HepG2 (cell line): ENCODE measurements at regions not wholly inside any gene's neighbourhood (a gene's known extent, or its start where the extent isn't known, plus 50 kb on each side); places are given as distances from the start of the nearest gene placed in this dataset.

ENCODE experiments used
- ATAC-seq: fragments of 200-7000 bp; cut with Tn5 transposase; 3 replicates; pipeline ENCODE4 v1.9.1; 2020; ENCODE audit warnings: mild to moderate bottlenecking, moderate library complexity
- BruUV-seq: library from RNA; stranded (reverse); fragments of 400-500 nt; replicated peaks from 2 replicates; lab custom pipeline; 2021; lab: Mats Ljungman, UMichigan
- CTCF ChIA-PET: fragments of 300-600 bp; formaldehyde crosslinking; extraction: SDS; loops from one replicate; lab custom pipeline; 2021; ENCODE audit warnings: low total read pairs, inconsistent platforms, low intra/inter-chr PET ratio; lab: Yijun Ruan, JAX
- POLR2A ChIA-PET: fragments of 350-600 bp; sonication (Branson Sonifier 250); formaldehyde crosslinking; loops from one replicate; lab custom pipeline; 2020; ENCODE audit warnings: antibody characterized with exemption, inconsistent platforms; lab: Yijun Ruan, JAX
- DNase-seq: peaks from one replicate; pipeline ENCODE4 v3.0.0-alpha.2; 2015; ENCODE audit warnings: low spot score
- FAIRE-seq: peaks from 3 replicates; lab custom pipeline; 2011; peaks lifted over from hg19 to GRCh38; lab: Jason Lieb, UNC
- H2AFZ ChIP-seq: one replicate; pipeline ENCODE4 v1.6.1; 2011; ENCODE audit warnings: low read length, inconsistent platforms
- H3K27ac ChIP-seq: fragments of 300-600 bp; 3 replicates; pipeline ENCODE4 v1.8.0; 2011; ENCODE audit warnings: mixed run types, mild to moderate bottlenecking, mixed read lengths, low read length, inconsistent platforms; ENCODE audit not compliant: insufficient read depth; ENCODE audit errors: extremely low read length
- H3K27me3 ChIP-seq, 2 experiments: fragments of 200-600 bp in 1 of 2; 2 replicates in 1 of 2; 3 replicates in 1 of 2; pipeline versions ENCODE4 v1.6.0 to v1.8.0; 2011; ENCODE audit warnings: low read length in 2 of 2, mild to moderate bottlenecking in 2 of 2, moderate library complexity in 2 of 2, inconsistent platforms in 1 of 2; ENCODE audit not compliant: insufficient read depth in 2 of 2, control insufficient read depth in 1 of 2
- H3K36me3 ChIP-seq, 2 experiments: fragments of 200-600 bp in 1 of 2; replicated peaks in 1 of 2; 2 replicates in 1 of 2; 3 replicates in 1 of 2; pipeline versions ENCODE4 v1.5.1 to v1.8.0; 2011; ENCODE audit warnings: low read length in 2 of 2, inconsistent platforms in 1 of 2; ENCODE audit not compliant: insufficient read depth in 2 of 2, control insufficient read depth in 1 of 2
- H3K4me1 ChIP-seq: 2 replicates; pipeline ENCODE4 v1.5.1; 2012; ENCODE audit warnings: low read length, inconsistent platforms; ENCODE audit not compliant: insufficient read depth
- H3K4me2 ChIP-seq: 2 replicates; pipeline ENCODE4 v1.6.0; 2011; ENCODE audit warnings: low read depth, low read length, inconsistent platforms
- H3K4me3 ChIP-seq, 3 experiments: fragments of 200-600 bp in 1 of 3; sonication (generic), shearing (Covaris generic) in 1 of 3; replicated peaks in 1 of 3; 2 replicates each; pipeline ENCODE4 v1.5.1; 2011 to 2016; ENCODE audit warnings: low read length in 3 of 3, inconsistent platforms in 2 of 3, low read depth in 2 of 3, mild to moderate bottlenecking in 2 of 3, control low read depth in 1 of 3, mixed read lengths in 1 of 3; ENCODE audit not compliant: insufficient read depth in 1 of 3
- H3K79me2 ChIP-seq: one replicate; pipeline ENCODE4 v1.6.1; 2011; ENCODE audit warnings: low read length, inconsistent platforms; ENCODE audit not compliant: insufficient read depth
- H3K9ac ChIP-seq: 2 replicates; pipeline ENCODE4 v1.6.0; 2011; ENCODE audit warnings: mild to moderate bottlenecking, low read depth, low read length, inconsistent platforms; ENCODE audit not compliant: insufficient read depth
- H3K9me3 ChIP-seq: 2 replicates; pipeline ENCODE4 v1.5.1; 2012; ENCODE audit warnings: mild to moderate bottlenecking, low read length
- H4K20me1 ChIP-seq: 2 replicates; pipeline ENCODE4 v1.6.0; 2011; ENCODE audit warnings: inconsistent platforms, mild to moderate bottlenecking, low read length, moderate library complexity; ENCODE audit not compliant: insufficient read depth
- GABPA ChIP-seq, 2 experiments: IDR thresholded peaks; 2 replicates each; pipeline ENCODE4 v1.6.1; 2011 to 2016; ENCODE audit warnings: low read depth in 2 of 2, low read length in 1 of 2, missing biosample characterization in 1 of 2, missing genetic modification characterization in 1 of 2
- HNRNPLL ChIP-seq: fragments of 200-400 bp; formaldehyde crosslinking; IDR thresholded peaks from 2 replicates; pipeline ENCODE4 v1.6.1; 2017; ENCODE audit warnings: mild to moderate bottlenecking, low read depth, low read length; ENCODE audit not compliant: poor library complexity, severe bottlenecking
- KMT2B ChIP-seq: IDR thresholded peaks from 2 replicates; pipeline ENCODE4 v1.6.1; 2016; ENCODE audit warnings: missing genetic modification reagents, missing compliant biosample characterization
- SRF ChIP-seq: IDR thresholded peaks from 2 replicates; pipeline ENCODE4 v1.6.1; 2011; ENCODE audit warnings: mild to moderate bottlenecking, low read depth, low read length, moderate library complexity
- ZNF335 ChIP-seq: sonication (generic); formaldehyde crosslinking; IDR thresholded peaks from 2 replicates; pipeline ENCODE4 v1.4.0; 2020; ENCODE audit warnings: missing genetic modification reagents
- ZNF883 ChIP-seq: sonication (generic); formaldehyde crosslinking; IDR thresholded peaks from 2 replicates; pipeline ENCODE4 v1.5.1; 2020; ENCODE audit warnings: mild to moderate bottlenecking, missing genetic modification reagents; ENCODE audit errors: not compliant biosample characterization
- in situ Hi-C: cut with HindIII; loops from 2 replicates; pipeline ENCODE4 v1.10.0; 2017; ENCODE audit warnings: low pct_unique_long_range_greater_than_20kb; ENCODE audit not compliant: extremely low pct_ligation_motif_present
- intact Hi-C: fragments of 100-400 bp; cut with micrococcal nuclease; formaldehyde crosslinking; loops from one replicate; pipeline ENCODE4 v1.10.0; 2022; ENCODE audit not compliant: unreplicated experiment
- TF ChIP-seq, protein P1 (sequence below): IDR thresholded peaks from 2 replicates; pipeline ENCODE4 v1.6.1; 2016; ENCODE audit warnings: low read depth
- TF ChIP-seq, protein P2 (sequence below), 2 experiments: IDR thresholded peaks; 2 replicates each; pipeline ENCODE4 v1.6.1; 2011 to 2012; ENCODE audit warnings: low read length in 2 of 2, borderline replicate concordance in 1 of 2, low read depth in 1 of 2, mild to moderate bottlenecking in 1 of 2, moderate library complexity in 1 of 2
- TF ChIP-seq, protein P3 (sequence below): sonication (generic); formaldehyde crosslinking; IDR thresholded peaks from 2 replicates; pipeline ENCODE4 v1.4.0; 2020; ENCODE audit warnings: missing genetic modification reagents, borderline replicate concordance

DNA sequence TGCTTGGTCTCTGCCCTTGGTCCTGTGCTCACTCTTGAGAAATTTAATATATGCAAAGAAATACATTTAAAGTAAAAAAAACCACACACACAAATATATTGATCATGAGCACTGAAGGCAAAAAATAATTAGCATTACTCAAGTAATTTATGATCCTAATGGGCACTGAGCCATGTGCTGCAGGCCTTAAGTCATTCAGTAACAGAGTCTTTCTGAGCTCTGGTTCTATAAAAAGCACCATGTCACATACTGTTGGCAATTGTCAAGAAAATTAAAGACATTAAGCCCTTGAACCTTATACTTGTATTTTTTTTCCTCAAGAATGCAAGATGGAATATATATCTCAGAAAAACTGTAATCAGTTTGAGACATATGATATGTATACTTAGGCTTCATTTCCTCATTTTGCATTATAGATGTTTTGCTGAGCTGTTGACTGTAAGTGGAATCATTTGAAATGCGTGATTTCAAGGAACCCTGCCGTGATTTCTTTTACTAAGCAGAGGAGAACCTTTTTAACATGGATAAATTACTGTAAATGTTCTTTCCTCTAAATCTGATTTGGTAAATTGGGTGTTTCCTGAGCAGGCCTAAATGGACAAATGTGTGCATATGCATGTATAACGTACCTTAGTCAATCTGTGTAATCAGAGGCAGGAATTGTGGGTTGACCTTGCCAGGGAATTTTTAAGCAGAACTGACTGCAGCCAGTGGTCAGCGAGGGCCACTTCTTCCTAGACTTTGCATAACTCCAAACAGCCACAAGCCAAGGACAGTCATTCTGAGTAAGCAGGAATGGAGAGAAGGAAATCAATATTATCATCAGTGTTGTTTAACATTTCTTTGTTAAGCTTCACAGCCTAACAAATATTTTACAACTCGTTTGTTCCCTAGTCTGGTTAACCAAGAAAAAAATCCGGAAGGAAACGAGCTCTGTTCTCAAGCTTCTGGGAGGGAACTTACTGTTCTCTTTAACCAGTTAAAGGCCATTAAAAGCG, 191.5 kb upstream of the ATP5MC3 start (continued):
- TF ChIP-seq SRF, result no peak
- TF ChIP-seq, protein P1, sequence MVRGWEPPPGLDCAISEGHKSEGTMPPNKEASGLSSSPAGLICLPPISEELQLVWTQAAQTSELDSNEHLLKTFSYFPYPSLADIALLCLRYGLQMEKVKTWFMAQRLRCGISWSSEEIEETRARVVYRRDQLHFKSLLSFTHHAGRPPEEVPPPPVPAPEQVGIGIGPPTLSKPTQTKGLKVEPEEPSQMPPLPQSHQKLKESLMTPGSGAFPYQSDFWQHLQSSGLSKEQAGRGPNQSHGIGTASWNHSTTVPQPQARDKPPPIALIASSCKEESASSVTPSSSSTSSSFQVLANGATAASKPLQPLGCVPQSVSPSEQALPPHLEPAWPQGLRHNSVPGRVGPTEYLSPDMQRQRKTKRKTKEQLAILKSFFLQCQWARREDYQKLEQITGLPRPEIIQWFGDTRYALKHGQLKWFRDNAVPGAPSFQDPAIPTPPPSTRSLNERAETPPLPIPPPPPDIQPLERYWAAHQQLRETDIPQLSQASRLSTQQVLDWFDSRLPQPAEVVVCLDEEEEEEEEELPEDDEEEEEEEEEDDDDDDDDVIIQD, result no peak

DNA sequence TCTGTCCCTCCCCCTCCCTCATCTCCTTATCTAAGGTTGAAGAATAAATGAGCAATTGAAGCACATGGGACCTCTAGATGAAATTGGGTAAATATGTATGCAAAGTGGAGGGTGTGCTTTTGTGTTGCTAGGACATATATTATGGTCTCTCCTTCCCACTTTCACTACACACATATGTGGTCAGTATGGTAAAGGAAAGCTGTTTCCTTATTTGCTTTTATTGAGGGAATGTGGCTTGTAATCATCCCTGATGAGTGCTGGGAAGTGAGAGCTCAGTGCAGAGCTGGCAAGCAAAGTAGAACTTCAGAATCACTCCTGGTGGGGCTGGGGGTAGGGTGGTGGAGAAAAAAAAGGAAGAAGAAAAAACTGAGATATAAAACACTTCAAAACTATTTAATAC, 189.9 kb upstream of the ATP5MC3 start:
- POLR2A ChIA-PET, result no interaction called here
- H4K20me1 ChIP-seq, result no peaks in the 10 kb centered on the region
- BruUV-seq, result no TSS peak
- DNase-seq (no peak), ATAC-seq (no peak), FAIRE-seq (no peak)
- no peaks in the 10 kb centered on the region for H3K9me3 ChIP-seq
- no peak overlapping the region for H3K27ac ChIP-seq
- no peak overlapping the region for H3K4me3 ChIP-seq
- H3K79me2 ChIP-seq, result no peaks in the 10 kb centered on the region
- no peak overlapping the region for H3K9ac ChIP-seq
- no peak overlapping the region for H2AFZ ChIP-seq
- no peak overlapping the region for H3K4me2 ChIP-seq
- H3K4me1 ChIP-seq, result peaks cover 11% of the 10 kb centered on the region
- CTCF ChIA-PET, result no interaction called here
- H3K27me3 ChIP-seq, result peaks cover 0 to 8% of the 10 kb centered on the region in 2 experiments; a peak in 1 of 5 replicates
- in situ Hi-C loops (no loop called here), intact Hi-C loops (no loop called here)
- no peaks in the 10 kb centered on the region for H3K36me3 ChIP-seq
- TF ChIP-seq, protein P2, sequence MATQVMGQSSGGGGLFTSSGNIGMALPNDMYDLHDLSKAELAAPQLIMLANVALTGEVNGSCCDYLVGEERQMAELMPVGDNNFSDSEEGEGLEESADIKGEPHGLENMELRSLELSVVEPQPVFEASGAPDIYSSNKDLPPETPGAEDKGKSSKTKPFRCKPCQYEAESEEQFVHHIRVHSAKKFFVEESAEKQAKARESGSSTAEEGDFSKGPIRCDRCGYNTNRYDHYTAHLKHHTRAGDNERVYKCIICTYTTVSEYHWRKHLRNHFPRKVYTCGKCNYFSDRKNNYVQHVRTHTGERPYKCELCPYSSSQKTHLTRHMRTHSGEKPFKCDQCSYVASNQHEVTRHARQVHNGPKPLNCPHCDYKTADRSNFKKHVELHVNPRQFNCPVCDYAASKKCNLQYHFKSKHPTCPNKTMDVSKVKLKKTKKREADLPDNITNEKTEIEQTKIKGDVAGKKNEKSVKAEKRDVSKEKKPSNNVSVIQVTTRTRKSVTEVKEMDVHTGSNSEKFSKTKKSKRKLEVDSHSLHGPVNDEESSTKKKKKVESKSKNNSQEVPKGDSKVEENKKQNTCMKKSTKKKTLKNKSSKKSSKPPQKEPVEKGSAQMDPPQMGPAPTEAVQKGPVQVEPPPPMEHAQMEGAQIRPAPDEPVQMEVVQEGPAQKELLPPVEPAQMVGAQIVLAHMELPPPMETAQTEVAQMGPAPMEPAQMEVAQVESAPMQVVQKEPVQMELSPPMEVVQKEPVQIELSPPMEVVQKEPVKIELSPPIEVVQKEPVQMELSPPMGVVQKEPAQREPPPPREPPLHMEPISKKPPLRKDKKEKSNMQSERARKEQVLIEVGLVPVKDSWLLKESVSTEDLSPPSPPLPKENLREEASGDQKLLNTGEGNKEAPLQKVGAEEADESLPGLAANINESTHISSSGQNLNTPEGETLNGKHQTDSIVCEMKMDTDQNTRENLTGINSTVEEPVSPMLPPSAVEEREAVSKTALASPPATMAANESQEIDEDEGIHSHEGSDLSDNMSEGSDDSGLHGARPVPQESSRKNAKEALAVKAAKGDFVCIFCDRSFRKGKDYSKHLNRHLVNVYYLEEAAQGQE (IDR thresholded peaks at IDR 0.05; ENCODE audit: borderline replicate concordance in 1 of 2, low read depth in 1 of 2, low read length in 2 of 2), result no peak
- TF ChIP-seq ZNF335 (CRISPR knock-in tag) (no peak), GABPA (IDR thresholded peaks at IDR 0.05; ENCODE audit: low read depth, low read length) (no peak), GABPA (CRISPR knock-in tag; IDR thresholded peaks at IDR 0.05; ENCODE audit: low read depth) (no peak), ZNF883 (no peak), KMT2B (CRISPR knock-in tag) (no peak), HNRNPLL (no peak)
- TF ChIP-seq, protein P3, sequence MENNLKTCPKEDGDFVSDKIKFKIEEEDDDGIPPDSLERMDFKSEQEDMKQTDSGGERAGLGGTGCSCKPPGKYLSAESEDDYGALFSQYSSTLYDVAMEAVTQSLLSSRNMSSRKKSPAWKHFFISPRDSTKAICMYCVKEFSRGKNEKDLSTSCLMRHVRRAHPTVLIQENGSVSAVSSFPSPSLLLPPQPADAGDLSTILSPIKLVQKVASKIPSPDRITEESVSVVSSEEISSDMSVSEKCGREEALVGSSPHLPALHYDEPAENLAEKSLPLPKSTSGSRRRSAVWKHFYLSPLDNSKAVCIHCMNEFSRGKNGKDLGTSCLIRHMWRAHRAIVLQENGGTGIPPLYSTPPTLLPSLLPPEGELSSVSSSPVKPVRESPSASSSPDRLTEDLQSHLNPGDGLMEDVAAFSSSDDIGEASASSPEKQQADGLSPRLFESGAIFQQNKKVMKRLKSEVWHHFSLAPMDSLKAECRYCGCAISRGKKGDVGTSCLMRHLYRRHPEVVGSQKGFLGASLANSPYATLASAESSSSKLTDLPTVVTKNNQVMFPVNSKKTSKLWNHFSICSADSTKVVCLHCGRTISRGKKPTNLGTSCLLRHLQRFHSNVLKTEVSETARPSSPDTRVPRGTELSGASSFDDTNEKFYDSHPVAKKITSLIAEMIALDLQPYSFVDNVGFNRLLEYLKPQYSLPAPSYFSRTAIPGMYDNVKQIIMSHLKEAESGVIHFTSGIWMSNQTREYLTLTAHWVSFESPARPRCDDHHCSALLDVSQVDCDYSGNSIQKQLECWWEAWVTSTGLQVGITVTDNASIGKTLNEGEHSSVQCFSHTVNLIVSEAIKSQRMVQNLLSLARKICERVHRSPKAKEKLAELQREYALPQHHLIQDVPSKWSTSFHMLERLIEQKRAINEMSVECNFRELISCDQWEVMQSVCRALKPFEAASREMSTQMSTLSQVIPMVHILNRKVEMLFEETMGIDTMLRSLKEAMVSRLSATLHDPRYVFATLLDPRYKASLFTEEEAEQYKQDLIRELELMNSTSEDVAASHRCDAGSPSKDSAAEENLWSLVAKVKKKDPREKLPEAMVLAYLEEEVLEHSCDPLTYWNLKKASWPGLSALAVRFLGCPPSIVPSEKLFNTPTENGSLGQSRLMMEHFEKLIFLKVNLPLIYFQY (CRISPR knock-in tag), result no peak
- TF ChIP-seq, protein P1, result no peak
